GM12878 (cell line): ENCODE measurements at regions not wholly inside any gene's neighbourhood (a gene's known extent, or its start where the extent isn't known, plus 50 kb on each side); places are given as distances from the start of the nearest gene placed in this dataset.

Source experiments
- ATAC-seq: fragments of 200-7000 bp; cut with Tn5 transposase; 3 replicates; pipeline ENCODE4 v1.9.1; 2020; ENCODE audit warnings: mild to moderate bottlenecking, moderate library complexity
- BruUV-seq: library from RNA; stranded (reverse); fragments of 400-500 nt; replicated peaks from 2 replicates; lab custom pipeline; 2021; lab: Mats Ljungman, UMichigan
- CTCF ChIA-PET: fragments of 300-600 bp; sonication (Branson Sonifier 250); formaldehyde crosslinking; extraction: SDS; loops from one replicate; lab custom pipeline; 2021; ENCODE audit warnings: inconsistent platforms; lab: Yijun Ruan, JAX
- POLR2A ChIA-PET: fragments of 350-600 bp; formaldehyde crosslinking; extraction: SDS; loops from one replicate; lab custom pipeline; 2021; ENCODE audit warnings: inconsistent platforms; lab: Charles Lee
- RAD21 ChIA-PET: fragments of 300-600 bp; sonication (Branson Sonifier 250); formaldehyde crosslinking; loops from one replicate; lab custom pipeline; 2023; ENCODE audit warnings: antibody characterized with exemption; ENCODE audit not compliant: unreplicated experiment; lab: Charles Lee
- SMC1A ChIA-PET: fragments of 300-600 bp; sonication (Branson Sonifier 250); formaldehyde crosslinking; loops from one replicate; lab custom pipeline; 2023; ENCODE audit not compliant: unreplicated experiment, uncharacterized antibody; lab: Charles Lee
- DNase-seq: peaks from one replicate; pipeline ENCODE4 v3.0.0-alpha.2; 2011; ENCODE audit warnings: low read depth, low spot score
- FAIRE-seq: peaks from 3 replicates; lab custom pipeline; 2011; peaks lifted over from hg19 to GRCh38; lab: Jason Lieb, UNC
- H2AFZ ChIP-seq: 2 replicates; pipeline ENCODE4 v1.6.0; 2011; ENCODE audit warnings: low read depth, low read length, control low read depth; ENCODE audit not compliant: control insufficient read depth
- H3K27ac ChIP-seq: 2 replicates; pipeline ENCODE4 v1.5.1; 2011; ENCODE audit warnings: control low read depth; ENCODE audit not compliant: control insufficient read depth, insufficient read depth
- H3K27me3 ChIP-seq, 2 experiments: replicated peaks in 1 of 2; 2 replicates each; pipeline versions ENCODE4 v1.6.0 to v1.6.1; 2011; ENCODE audit warnings: low read length in 1 of 2; ENCODE audit not compliant: control insufficient read depth in 2 of 2, insufficient read depth in 2 of 2
- H3K36me3 ChIP-seq, 2 experiments: 2 replicates each; pipeline ENCODE4 v1.5.1; 2011; ENCODE audit warnings: low read length in 1 of 2; ENCODE audit not compliant: control insufficient read depth in 2 of 2, insufficient read depth in 2 of 2
- H3K4me1 ChIP-seq: 2 replicates; pipeline ENCODE4 v1.6.1; 2011; ENCODE audit warnings: mild to moderate bottlenecking, low read length, moderate library complexity, mixed read lengths; ENCODE audit not compliant: control insufficient read depth, insufficient read depth
- H3K4me2 ChIP-seq: 2 replicates; pipeline ENCODE4 v1.6.0; 2011; ENCODE audit warnings: control low read depth; ENCODE audit not compliant: control insufficient read depth, insufficient read depth
- H3K4me3 ChIP-seq: fragments of 200-600 bp; sonication (generic); 2 replicates; pipeline ENCODE4 v1.5.1; 2016
- H3K79me2 ChIP-seq: 2 replicates; pipeline ENCODE4 v1.6.0; 2011; ENCODE audit warnings: low read length; ENCODE audit not compliant: control insufficient read depth, insufficient read depth
- H3K9ac ChIP-seq: 2 replicates; pipeline ENCODE4 v1.8.0; 2011; ENCODE audit warnings: low read length, control low read depth, mixed read lengths; ENCODE audit not compliant: control insufficient read depth, insufficient read depth
- H3K9me3 ChIP-seq: replicated peaks from 3 replicates; pipeline ENCODE4 v1.5.1; 2011; ENCODE audit warnings: mild to moderate bottlenecking, low read length; ENCODE audit not compliant: control insufficient read depth, insufficient read depth
- H4K20me1 ChIP-seq: 2 replicates; pipeline ENCODE4 v1.6.0; 2011; ENCODE audit not compliant: control insufficient read depth, insufficient read depth
- CHD1 ChIP-seq: IDR thresholded peaks from 2 replicates; pipeline ENCODE4 v1.6.1; 2012; ENCODE audit warnings: low read depth, low read length, improper control_type of control experiment
- CHD4 ChIP-seq: fragments of 200-600 bp; sonication (generic); IDR thresholded peaks from 2 replicates; pipeline ENCODE4 v1.6.1; 2016; ENCODE audit warnings: mild to moderate bottlenecking
- CREB1 ChIP-seq: IDR thresholded peaks from 2 replicates; pipeline ENCODE4 v1.6.1; 2012; ENCODE audit warnings: low read depth, mild to moderate bottlenecking, inconsistent platforms
- HDGF ChIP-seq: fragments of 450-650 bp; IDR thresholded peaks from 2 replicates; pipeline ENCODE4 v1.6.1; 2016; ENCODE audit warnings: antibody characterized with exemption
- MEF2A ChIP-seq: IDR thresholded peaks from 2 replicates; pipeline ENCODE4 v1.6.1; 2011; ENCODE audit warnings: low read depth, mild to moderate bottlenecking, low read length, moderate library complexity; ENCODE audit not compliant: insufficient read depth
- MTA2 ChIP-seq: fragments of 450-650 bp; IDR thresholded peaks from 2 replicates; pipeline ENCODE4 v1.6.1; 2016; ENCODE audit warnings: low read depth, mild to moderate bottlenecking, moderate library complexity
- MYB ChIP-seq: fragments of 150-350 bp; IDR thresholded peaks from 2 replicates; pipeline ENCODE4 v1.6.1; 2014; ENCODE audit warnings: mild to moderate bottlenecking, low read depth, low read length, borderline replicate concordance
- NR2C1 ChIP-seq: fragments of 450-650 bp; IDR thresholded peaks from 2 replicates; pipeline ENCODE4 v1.6.1; 2017; ENCODE audit warnings: antibody characterized with exemption, mild to moderate bottlenecking, moderate library complexity
- SIN3A ChIP-seq: IDR thresholded peaks from 2 replicates; pipeline ENCODE4 v1.6.1; 2012; ENCODE audit warnings: low read depth, low read length, improper control_type of control experiment
- ZNF207 ChIP-seq: fragments of 450-650 bp; IDR thresholded peaks from 2 replicates; pipeline ENCODE4 v1.6.1; 2014; ENCODE audit warnings: antibody characterized with exemption, mild to moderate bottlenecking, borderline replicate concordance
- ZZZ3 ChIP-seq: IDR thresholded peaks from 2 replicates; pipeline ENCODE4 v1.6.1; 2011; ENCODE audit warnings: low read depth; ENCODE audit not compliant: control insufficient read depth, insufficient read length
- WGBS: methylation state at CpG from one replicate; pipeline ENCODE4 v1.1.6; 2016; ENCODE audit warnings: low lambda C conversion rate; ENCODE audit not compliant: insufficient replicate concordance, insufficient coverage; ENCODE audit errors: missing lambda C conversion rate; 5-methylcytosine and 5-hydroxymethylcytosine counted together
- in situ Hi-C: fragments of 300-500 bp; cut with MboI; formaldehyde crosslinking; loops from 9 replicates; pipeline ENCODE4 v1.14.3; 2018; ENCODE audit warnings: mixed read lengths
- intact Hi-C: fragments of 100-400 bp; cut with micrococcal nuclease; formaldehyde crosslinking; loops from one replicate; pipeline ENCODE4 v1.14.2; 2022; ENCODE audit not compliant: unreplicated experiment

- DNase-seq (no peak), ATAC-seq (no peak), FAIRE-seq (no peak)
- Histone ChIP-seq H3K36me3 (no peaks in the 10 kb centered on the region), H4K20me1 (no peaks in the 10 kb centered on the region), H3K27me3 (no peaks in the 10 kb centered on the region), H3K4me2 (no peak overlapping the region), H3K9me3 (no peaks in the 10 kb centered on the region), H3K9ac (no peak overlapping the region), H2AFZ (no peak overlapping the region), H3K79me2 (no peaks in the 10 kb centered on the region), H3K27ac (no peak overlapping the region), H3K4me3 (no peak overlapping the region), H3K4me1 (no peaks in the 10 kb centered on the region)
- TF ChIP-seq HDGF (no peak), SIN3A (no peak), CHD1 (no peak), CHD4 (no peak)
- BruUV-seq = no TSS peak
- in situ Hi-C loops (no loop called here), intact Hi-C loops (no loop called here)
- SMC1A ChIA-PET = interaction anchor here (1.5 kb wide), 1 partner anchor 13 kb away, joined by 3 read pairs; no protein-coding TSS in a partner anchor
- RAD21 ChIA-PET = no interaction called here
- CTCF ChIA-PET = no interaction called here
- POLR2A ChIA-PET = no interaction called here
- WGBS = 21% methylated on average over 4 of the region's 4 CpGs
These were observed 296.4 kb upstream of the RND3 start for GRCh38 chr2:150783896-150784295.

- no peaks in the 10 kb centered on the region for H3K36me3 ChIP-seq
- H3K27ac ChIP-seq = no peak overlapping the region
- no peaks in the 10 kb centered on the region for H3K9me3 ChIP-seq
- BruUV-seq = no TSS peak
- 32% methylated on average over 3 of the region's 3 CpGs for WGBS
- H3K9ac ChIP-seq = no peak overlapping the region
- intact Hi-C loops (no loop called here), in situ Hi-C loops (no loop called here)
- no peaks in the 10 kb centered on the region for H4K20me1 ChIP-seq
- no peak for DNase-seq
- no peaks in the 10 kb centered on the region for H3K79me2 ChIP-seq
- ChIA-PET RAD21 (no interaction called here), POLR2A (no interaction called here), SMC1A (no interaction called here), CTCF (no interaction called here)
- no peaks in the 10 kb centered on the region for H3K27me3 ChIP-seq
- no peak for FAIRE-seq
- no peak overlapping the region for H3K4me2 ChIP-seq
- no peak for TF ChIP-seq MYB
- TF ChIP-seq ZNF207 = no peak
- no peak for TF ChIP-seq MEF2A
- no peak for TF ChIP-seq ZZZ3
- no peak for TF ChIP-seq CREB1
- TF ChIP-seq NR2C1 = no peak
- no peak for TF ChIP-seq MTA2
- no peak overlapping the region for H3K4me3 ChIP-seq
- no peaks in the 10 kb centered on the region for H3K4me1 ChIP-seq
- ATAC-seq = no peak
- no peak overlapping the region for H2AFZ ChIP-seq
These were observed 295.5 kb upstream of the RND3 start for GRCh38 chr2:150783015-150783414.
